B cell (primary cell): ENCODE measurements at regions not wholly inside any gene's neighbourhood (a gene's known extent, or its start where the extent isn't known, plus 50 kb on each side); places are given as distances from the start of the nearest gene placed in this dataset.

Experiments used
- ATAC-seq: fragments of 200-7000 bp; cut with Tn5 transposase; one replicate; pipeline ENCODE4 v1.10.0; 2021; ENCODE audit warnings: low read depth, mild to moderate bottlenecking, moderate number of reproducible peaks, moderate library complexity
- CTCF ChIA-PET: fragments of 350-600 bp; sonication (Branson Sonifier 250); formaldehyde crosslinking; loops from one replicate; lab custom pipeline; 2021; ENCODE audit warnings: antibody characterized with exemption, inconsistent platforms; lab: Charles Lee
- POLR2A ChIA-PET: fragments of 350-600 bp; sonication (Branson Sonifier 250); formaldehyde crosslinking; loops from one replicate; lab custom pipeline; 2021; ENCODE audit warnings: antibody characterized with exemption; lab: Charles Lee
- DNase-seq: peaks from one replicate; pipeline ENCODE4 v3.0.0; 2013
- H2AFZ ChIP-seq: 2 replicates; pipeline ENCODE4 v1.6.1; 2012; ENCODE audit warnings: mild to moderate bottlenecking, low read depth, low read length; ENCODE audit not compliant: insufficient read depth, poor library complexity, severe bottlenecking
- H3K27ac ChIP-seq, 2 donors: 1 replicate in 1 of 2; 2 replicates in 1 of 2; pipeline ENCODE4 v1.5.1; 2012 to 2013; ENCODE audit warnings: low read length in 2 of 2, mild to moderate bottlenecking in 2 of 2, moderate library complexity in 1 of 2
- H3K27me3 ChIP-seq, 4 experiments: fragments of 200-600 bp in 1 of 4; sonication (generic) in 1 of 4; replicated peaks in 1 of 4; 1 replicate in 2 of 4; 2 replicates in 2 of 4; pipeline versions ENCODE4 v1.6.1 to v1.7.0; 2013 to 2016; ENCODE audit warnings: low read length in 3 of 4, mild to moderate bottlenecking in 2 of 4, mixed read lengths in 1 of 4, moderate library complexity in 1 of 4; ENCODE audit not compliant: insufficient read depth in 4 of 4, control insufficient read depth in 3 of 4; ENCODE audit errors: control extremely low read depth in 1 of 4
- H3K36me3 ChIP-seq, 2 experiments: replicated peaks in 1 of 2; 1 replicate in 1 of 2; 2 replicates in 1 of 2; pipeline versions ENCODE4 v1.6.1 to v1.7.1; 2013; ENCODE audit warnings: low read length in 1 of 2; ENCODE audit not compliant: insufficient read depth in 2 of 2, control insufficient read depth in 1 of 2; ENCODE audit errors: control extremely low read depth in 1 of 2, extremely low read depth in 1 of 2
- H3K4me1 ChIP-seq, 2 donors: fragments of 200-600 bp in 1 of 2; sonication (generic) in 1 of 2; 1 replicate in 1 of 2; 2 replicates in 1 of 2; pipeline versions ENCODE4 v1.5.1 to v1.6.1; 2013 to 2017; ENCODE audit warnings: low read length in 2 of 2; ENCODE audit not compliant: control insufficient read depth in 2 of 2, insufficient read depth in 2 of 2
- H3K4me2 ChIP-seq: replicated peaks from 2 replicates; pipeline ENCODE3; 2012; ENCODE audit warnings: mild to moderate bottlenecking, low read depth, low read length; ENCODE audit not compliant: poor library complexity, severe bottlenecking
- H3K4me3 ChIP-seq, 5 experiments: fragments of 200-600 bp in 1 of 5; sonication (generic) in 1 of 5; 1 replicate in 3 of 5; 2 replicates in 2 of 5; pipeline versions ENCODE4 v1.5.1 to v1.7.0; 2011 to 2016; ENCODE audit warnings: low read length in 4 of 5, mild to moderate bottlenecking in 4 of 5, low read depth in 2 of 5, control low read depth in 1 of 5, moderate library complexity in 1 of 5; ENCODE audit not compliant: insufficient read depth in 1 of 5; ENCODE audit errors: control extremely low read depth in 1 of 5, extremely low read depth in 1 of 5
- H3K79me2 ChIP-seq: fragments of 200-600 bp; sonication (generic); one replicate; pipeline ENCODE4 v1.6.0; 2016; ENCODE audit warnings: low read length; ENCODE audit not compliant: control insufficient read depth, insufficient read depth
- H3K9ac ChIP-seq: fragments of 200-600 bp; sonication (generic); 2 replicates; pipeline ENCODE4 v1.6.1; 2017; ENCODE audit warnings: mild to moderate bottlenecking, low read length, moderate library complexity
- H3K9me3 ChIP-seq, 3 donors: one replicate each; pipeline versions ENCODE4 v1.6.1 to v1.7.1; 2013; ENCODE audit warnings: low read length in 2 of 3; ENCODE audit not compliant: control insufficient read depth in 2 of 3, insufficient read depth in 1 of 3; ENCODE audit errors: control extremely low read depth in 1 of 3
- H4K20me1 ChIP-seq: 2 replicates; pipeline ENCODE4 v1.6.0; 2012; ENCODE audit warnings: mild to moderate bottlenecking, low read length; ENCODE audit not compliant: insufficient read depth, control insufficient read depth, poor library complexity, severe bottlenecking
- H3K27ac Mint-ChIP-seq: one replicate; pipeline ENCODE4 v1.8.0; 2021; ENCODE audit warnings: mixed read lengths
- H3K27me3 Mint-ChIP-seq: one replicate; pipeline ENCODE4 v1.8.0; 2021; ENCODE audit warnings: mixed read lengths
- H3K4me1 Mint-ChIP-seq: one replicate; pipeline ENCODE4 v1.8.0; 2021; ENCODE audit warnings: mixed read lengths
- H3K4me3 Mint-ChIP-seq: one replicate; pipeline ENCODE4 v1.8.0; 2021; ENCODE audit warnings: mixed read lengths
- H3K9me3 Mint-ChIP-seq: one replicate; pipeline ENCODE4 v1.8.0; 2022; ENCODE audit warnings: mixed read lengths; ENCODE audit not compliant: insufficient read depth
- CTCF ChIP-seq: fragments of 200-600 bp; IDR thresholded peaks from one replicate; pipeline ENCODE4 v1.8.0; 2022; ENCODE audit warnings: antibody characterized with exemption, mild to moderate bottlenecking
- EZH2 ChIP-seq: IDR thresholded peaks from 2 replicates; pipeline ENCODE4 v1.6.1; 2012; ENCODE audit warnings: borderline replicate concordance, low read depth, mild to moderate bottlenecking, moderate library complexity, low read length; ENCODE audit not compliant: insufficient read depth, poor library complexity, severe bottlenecking
- WGBS: methylation state at CpG from one replicate; pipeline ENCODE4 v1.1.5; 2013; ENCODE audit warnings: missing lambda C conversion rate; ENCODE audit not compliant: insufficient coverage; 5-methylcytosine and 5-hydroxymethylcytosine counted together
- intact Hi-C: fragments of 100-400 bp; cut with micrococcal nuclease; formaldehyde crosslinking; loops from one replicate; pipeline ENCODE4 v1.10.0; 2022

- H3K4me3 ChIP-seq: no peak overlapping the region
- H3K27me3 Mint-ChIP-seq: peaks cover 12% of the 10 kb centered on the region
- CTCF ChIA-PET: no interaction called here
Measured at GRCh38 chr3:31389939-31390338, 142.8 kb upstream of the STT3B start.

GRCh38 chr3:31390466-31390865, 142.3 kb upstream of the STT3B start:
- H3K9me3 Mint-ChIP-seq: peaks cover 5% of the 10 kb centered on the region
- no peak overlapping the region for H3K4me3 Mint-ChIP-seq
- Histone ChIP-seq H3K36me3 (no peaks in the 10 kb centered on the region), H2AFZ (no peak overlapping the region), H3K9me3 (peaks cover 0 to 9% (median 7%) of the 10 kb centered on the region in 3 donors), H3K4me2 (no peak overlapping the region), H3K4me1 (no peaks in the 10 kb centered on the region), H4K20me1 (no peaks in the 10 kb centered on the region), H3K9ac (no peak overlapping the region), H3K27ac (no peak overlapping the region), H3K4me3 (no peak overlapping the region), H3K79me2 (no peaks in the 10 kb centered on the region), H3K27me3 (no peaks in the 10 kb centered on the region)
- no CpG with 5 or more reads among the region's 2 CpGs for WGBS
- ChIA-PET CTCF (no interaction called here), POLR2A (no interaction called here)
- peaks cover 12% of the 10 kb centered on the region for H3K27me3 Mint-ChIP-seq
- H3K4me1 Mint-ChIP-seq: no peaks in the 10 kb centered on the region
- TF ChIP-seq CTCF: no peak
- H3K27ac Mint-ChIP-seq: no peak overlapping the region
- ATAC-seq (no peak), DNase-seq (no peak)
- intact Hi-C loops: no loop called here

More at GRCh38 chr3:31389939-31390338, 142.8 kb upstream of the STT3B start:
- no peak overlapping the region for H2AFZ ChIP-seq
- ATAC-seq (no peak), DNase-seq (no peak)
- no peak overlapping the region for H3K27ac Mint-ChIP-seq
- TF ChIP-seq EZH2: no peak
- no peak for TF ChIP-seq CTCF
- no peak overlapping the region for H3K9ac ChIP-seq
- H3K9me3 Mint-ChIP-seq: peaks cover 5% of the 10 kb centered on the region
- H3K27ac ChIP-seq: no peak overlapping the region
- WGBS: 83% methylated on average over 1 of the region's 1 CpG
- POLR2A ChIA-PET: no interaction called here
- H4K20me1 ChIP-seq: no peaks in the 10 kb centered on the region
- no peaks in the 10 kb centered on the region for H3K36me3 ChIP-seq
- H3K9me3 ChIP-seq: peaks cover 0 to 9% (median 7%) of the 10 kb centered on the region in 3 donors
- H3K4me3 Mint-ChIP-seq: no peak overlapping the region
- H3K27me3 ChIP-seq: no peaks in the 10 kb centered on the region
- H3K4me2 ChIP-seq: no peak overlapping the region
- H3K4me1 Mint-ChIP-seq: no peaks in the 10 kb centered on the region
- intact Hi-C loops: no loop called here
- H3K79me2 ChIP-seq: no peaks in the 10 kb centered on the region
- no peaks in the 10 kb centered on the region for H3K4me1 ChIP-seq
